PC-9 (cell line): ENCODE measurements at regions not wholly inside any gene's neighbourhood (a gene's known extent, or its start where the extent isn't known, plus 50 kb on each side); places are given as distances from the start of the nearest gene placed in this dataset.

Experiments
- CTCF ChIP-seq: fragments of 200-600 bp; sonication (generic); conservative IDR thresholded peaks from 2 replicates; pipeline ENCODE4 v1.6.1; 2017; ENCODE audit warnings: mixed run types, antibody characterized with exemption, mild to moderate bottlenecking, moderate library complexity
- EZH2 ChIP-seq: fragments of 200-600 bp; sonication (generic); IDR thresholded peaks from 2 replicates; pipeline ENCODE4 v1.8.0; 2017; ENCODE audit warnings: antibody characterized with exemption, low read depth

- no peak for TF ChIP-seq CTCF
- no peak for TF ChIP-seq EZH2
These were observed 331.1 kb downstream of the TDRD15 start for GRCh38 chr2:21454839-21455238.
